ENCODE measurements at regions not wholly inside any gene's neighbourhood (a gene's known extent, or its start where the extent isn't known, plus 50 kb on each side); places are given as distances from the start of the nearest gene placed in this dataset.

DNA sequence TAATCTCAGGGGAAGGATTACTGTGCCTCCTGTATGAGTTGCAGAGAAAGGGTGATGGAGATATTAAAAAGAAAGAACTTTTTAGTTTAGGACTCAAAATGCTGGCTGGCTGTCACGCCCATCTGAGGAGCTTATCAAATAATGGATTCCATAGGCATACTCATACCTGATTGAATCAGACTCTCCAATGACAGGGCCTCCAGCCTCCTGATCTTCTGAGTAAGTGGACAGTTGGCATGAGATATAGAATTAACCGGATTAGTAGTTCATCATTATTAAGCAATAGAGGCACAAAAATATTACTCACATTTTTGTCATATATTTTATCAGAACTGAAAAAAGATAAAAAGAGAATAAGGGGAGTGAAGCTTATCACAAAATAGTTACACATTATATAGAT is 157.0 kb upstream of the RASA1 start:
- Histone ChIP-seq H3K4me1 (ENCODE audit: control insufficient read depth, insufficient read depth, low read length) (no peaks in the 10 kb centered on the region), H3K36me3 (ENCODE audit: control insufficient read depth, insufficient read depth, low read length) (no peaks in the 10 kb centered on the region), H3K27ac (ENCODE audit: low read length) (no peak overlapping the region), H3K27me3 (ENCODE audit: control insufficient read depth, insufficient read depth, low read length) (no peaks in the 10 kb centered on the region), H3K4me3 (ENCODE audit: low read depth in 2 of 2, low read length in 2 of 2) (no peak overlapping the region), H3K9me3 (ENCODE audit: control insufficient read depth, insufficient read depth, low read depth, low read length) (no peaks in the 10 kb centered on the region)
- in situ Hi-C loops (cut with HindIII; ENCODE audit: low pct_unique_long_range_greater_than_20kb, low sequenced_read_pairs) (no loop called here), intact Hi-C loops (cut with micrococcal nuclease; ENCODE audit: unreplicated experiment) (no loop called here)
- CTCF ChIA-PET, result no interaction called here
- BruUV-seq (replicated peaks), result no TSS peak
- no peak for ATAC-seq
- POLR2A ChIA-PET, result no interaction called here
- no peak for TF ChIP-seq TCF7L2 (IDR thresholded peaks at IDR 0.05; ENCODE audit: low read depth, low read length)
- TF ChIP-seq, protein P1, sequence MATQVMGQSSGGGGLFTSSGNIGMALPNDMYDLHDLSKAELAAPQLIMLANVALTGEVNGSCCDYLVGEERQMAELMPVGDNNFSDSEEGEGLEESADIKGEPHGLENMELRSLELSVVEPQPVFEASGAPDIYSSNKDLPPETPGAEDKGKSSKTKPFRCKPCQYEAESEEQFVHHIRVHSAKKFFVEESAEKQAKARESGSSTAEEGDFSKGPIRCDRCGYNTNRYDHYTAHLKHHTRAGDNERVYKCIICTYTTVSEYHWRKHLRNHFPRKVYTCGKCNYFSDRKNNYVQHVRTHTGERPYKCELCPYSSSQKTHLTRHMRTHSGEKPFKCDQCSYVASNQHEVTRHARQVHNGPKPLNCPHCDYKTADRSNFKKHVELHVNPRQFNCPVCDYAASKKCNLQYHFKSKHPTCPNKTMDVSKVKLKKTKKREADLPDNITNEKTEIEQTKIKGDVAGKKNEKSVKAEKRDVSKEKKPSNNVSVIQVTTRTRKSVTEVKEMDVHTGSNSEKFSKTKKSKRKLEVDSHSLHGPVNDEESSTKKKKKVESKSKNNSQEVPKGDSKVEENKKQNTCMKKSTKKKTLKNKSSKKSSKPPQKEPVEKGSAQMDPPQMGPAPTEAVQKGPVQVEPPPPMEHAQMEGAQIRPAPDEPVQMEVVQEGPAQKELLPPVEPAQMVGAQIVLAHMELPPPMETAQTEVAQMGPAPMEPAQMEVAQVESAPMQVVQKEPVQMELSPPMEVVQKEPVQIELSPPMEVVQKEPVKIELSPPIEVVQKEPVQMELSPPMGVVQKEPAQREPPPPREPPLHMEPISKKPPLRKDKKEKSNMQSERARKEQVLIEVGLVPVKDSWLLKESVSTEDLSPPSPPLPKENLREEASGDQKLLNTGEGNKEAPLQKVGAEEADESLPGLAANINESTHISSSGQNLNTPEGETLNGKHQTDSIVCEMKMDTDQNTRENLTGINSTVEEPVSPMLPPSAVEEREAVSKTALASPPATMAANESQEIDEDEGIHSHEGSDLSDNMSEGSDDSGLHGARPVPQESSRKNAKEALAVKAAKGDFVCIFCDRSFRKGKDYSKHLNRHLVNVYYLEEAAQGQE (IDR thresholded peaks at IDR 0.05; ENCODE audit: insufficient read depth in 1 of 2, low read depth in 2 of 2, low read length in 1 of 2), result no peak
- no peak for TF ChIP-seq SIN3A (IDR thresholded peaks at IDR 0.05; ENCODE audit: borderline replicate concordance, insufficient read depth, low read depth, low read length)
- no peak for TF ChIP-seq POLR2AphosphoS5 (IDR thresholded peaks at IDR 0.05; ENCODE audit: low read depth, low read length)
- TF ChIP-seq, protein P2, sequence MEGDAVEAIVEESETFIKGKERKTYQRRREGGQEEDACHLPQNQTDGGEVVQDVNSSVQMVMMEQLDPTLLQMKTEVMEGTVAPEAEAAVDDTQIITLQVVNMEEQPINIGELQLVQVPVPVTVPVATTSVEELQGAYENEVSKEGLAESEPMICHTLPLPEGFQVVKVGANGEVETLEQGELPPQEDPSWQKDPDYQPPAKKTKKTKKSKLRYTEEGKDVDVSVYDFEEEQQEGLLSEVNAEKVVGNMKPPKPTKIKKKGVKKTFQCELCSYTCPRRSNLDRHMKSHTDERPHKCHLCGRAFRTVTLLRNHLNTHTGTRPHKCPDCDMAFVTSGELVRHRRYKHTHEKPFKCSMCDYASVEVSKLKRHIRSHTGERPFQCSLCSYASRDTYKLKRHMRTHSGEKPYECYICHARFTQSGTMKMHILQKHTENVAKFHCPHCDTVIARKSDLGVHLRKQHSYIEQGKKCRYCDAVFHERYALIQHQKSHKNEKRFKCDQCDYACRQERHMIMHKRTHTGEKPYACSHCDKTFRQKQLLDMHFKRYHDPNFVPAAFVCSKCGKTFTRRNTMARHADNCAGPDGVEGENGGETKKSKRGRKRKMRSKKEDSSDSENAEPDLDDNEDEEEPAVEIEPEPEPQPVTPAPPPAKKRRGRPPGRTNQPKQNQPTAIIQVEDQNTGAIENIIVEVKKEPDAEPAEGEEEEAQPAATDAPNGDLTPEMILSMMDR (IDR thresholded peaks at IDR 0.05), result no peak
- no peak for DNase-seq (ENCODE audit: low read depth, low spot score)

DNA sequence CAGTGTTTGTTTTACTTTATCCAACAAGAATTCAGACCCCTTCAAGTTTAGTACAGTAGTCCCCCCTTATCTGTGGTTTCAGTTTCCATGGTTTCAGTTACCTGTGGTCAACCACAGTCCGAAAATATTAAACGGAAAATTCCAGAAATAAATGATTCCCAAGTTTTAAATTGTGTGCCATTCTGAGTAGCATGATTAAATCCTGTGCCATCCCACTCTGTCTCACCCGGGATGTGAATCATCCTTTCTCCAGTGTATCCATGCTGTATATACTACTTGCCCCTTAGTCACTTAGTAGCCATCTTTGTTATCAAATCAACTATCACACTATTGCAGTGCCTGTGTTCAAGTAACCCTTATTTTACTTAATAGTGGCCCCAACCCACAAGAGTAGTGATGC is 153.8 kb upstream of the RASA1 start:
- intact Hi-C loops (cut with micrococcal nuclease; ENCODE audit: unreplicated experiment), result no loop called here
- H3K9me3 ChIP-seq (ENCODE audit: control insufficient read depth, insufficient read depth, low read depth, low read length), result no peaks in the 10 kb centered on the region
- POLR2A ChIA-PET, result no interaction called here
- in situ Hi-C loops (cut with HindIII; ENCODE audit: low pct_unique_long_range_greater_than_20kb, low sequenced_read_pairs), result no loop called here
- no peak overlapping the region for H3K4me3 ChIP-seq (ENCODE audit: low read depth in 2 of 2, low read length in 2 of 2)
- DNase-seq (ENCODE audit: low read depth, low spot score) (no peak), ATAC-seq (no peak; the same call in 1 of the 2 replicates)
- no TSS peak for BruUV-seq (replicated peaks)
- H3K27ac ChIP-seq (ENCODE audit: low read length), result no peak overlapping the region
- TF ChIP-seq, protein P1 (IDR thresholded peaks at IDR 0.05; ENCODE audit: insufficient read depth in 1 of 2, low read depth in 2 of 2, low read length in 1 of 2), result no peak
- no peak for TF ChIP-seq SIN3A (IDR thresholded peaks at IDR 0.05; ENCODE audit: borderline replicate concordance, insufficient read depth, low read depth, low read length)
- TF ChIP-seq TCF7L2 (IDR thresholded peaks at IDR 0.05; ENCODE audit: low read depth, low read length), result no peak
- TF ChIP-seq, protein P2 (IDR thresholded peaks at IDR 0.05), result no peak
- no peak for TF ChIP-seq POLR2AphosphoS5 (IDR thresholded peaks at IDR 0.05; ENCODE audit: low read depth, low read length)
- H3K27me3 ChIP-seq (ENCODE audit: control insufficient read depth, insufficient read depth, low read length), result no peaks in the 10 kb centered on the region
- no peaks in the 10 kb centered on the region for H3K36me3 ChIP-seq (ENCODE audit: control insufficient read depth, insufficient read depth, low read length)
- H3K4me1 ChIP-seq (ENCODE audit: control insufficient read depth, insufficient read depth, low read length), result no peaks in the 10 kb centered on the region
- CTCF ChIA-PET, result no interaction called here
